A549 (cell line): ENCODE measurements at regions not wholly inside any gene's neighbourhood (a gene's known extent, or its start where the extent isn't known, plus 50 kb on each side); places are given as distances from the start of the nearest gene placed in this dataset.

ENCODE experiments used
- BHLHE40 ChIP-seq: IDR thresholded peaks from 2 replicates; pipeline ENCODE4 v1.6.1; 2012; ENCODE audit warnings: low read depth, low read length, inconsistent platforms
- CHD4 ChIP-seq: fragments of 200-600 bp; sonication (generic); IDR thresholded peaks from 2 replicates; pipeline ENCODE4 v1.6.1; 2016; ENCODE audit warnings: antibody characterized with exemption, mild to moderate bottlenecking, borderline replicate concordance
- EP300 ChIP-seq, 2 experiments: fragments of >200 bp; sonication (Bioruptor Twin); formaldehyde crosslinking; IDR thresholded peaks; 2 replicates in 1 of 2; 3 replicates in 1 of 2; pipeline ENCODE4 v1.6.1; 2016 to 2017
- POLR2A ChIP-seq: IDR thresholded peaks from 2 replicates; pipeline ENCODE4 v1.6.1; 2012; ENCODE audit warnings: mild to moderate bottlenecking, low read length
- RAD21 ChIP-seq, 2 experiments: fragments of >200 bp in 1 of 2; sonication (Bioruptor Twin) in 1 of 2; formaldehyde crosslinking in 1 of 2; IDR thresholded peaks in 1 of 2; conservative IDR thresholded peaks in 1 of 2; 2 replicates in 1 of 2; 3 replicates in 1 of 2; pipeline ENCODE4 v1.6.1; 2012 to 2018; ENCODE audit warnings: inconsistent platforms in 1 of 2
- RCOR1 ChIP-seq: fragments of 150-350 bp; IDR thresholded peaks from 2 replicates; pipeline ENCODE4 v1.6.1; 2014; ENCODE audit warnings: antibody characterized with exemption, low read length, low read depth
- SREBF2 ChIP-seq: fragments of 450-650 bp; IDR thresholded peaks from 2 replicates; pipeline ENCODE4 v1.6.1; 2014; ENCODE audit warnings: mild to moderate bottlenecking, moderate library complexity
- TF ChIP-seq, protein P1 (sequence below): fragments of >200 bp; sonication (Bioruptor Twin); formaldehyde crosslinking; IDR thresholded peaks from 3 replicates; pipeline ENCODE4 v1.5.1; 2016
- TF ChIP-seq, protein P2 (sequence below): fragments of 150-350 bp; IDR thresholded peaks from 2 replicates; pipeline ENCODE4 v1.6.1; 2014; ENCODE audit warnings: low read depth, mild to moderate bottlenecking, low read length
- TF ChIP-seq, protein P3 (sequence below): IDR thresholded peaks from 2 replicates; pipeline ENCODE4 v1.6.1; 2012
- TF ChIP-seq, protein P4 (sequence below): fragments of 450-650 bp; IDR thresholded peaks from 2 replicates; pipeline ENCODE4 v1.6.1; 2014; ENCODE audit warnings: antibody characterized with exemption

DNA sequence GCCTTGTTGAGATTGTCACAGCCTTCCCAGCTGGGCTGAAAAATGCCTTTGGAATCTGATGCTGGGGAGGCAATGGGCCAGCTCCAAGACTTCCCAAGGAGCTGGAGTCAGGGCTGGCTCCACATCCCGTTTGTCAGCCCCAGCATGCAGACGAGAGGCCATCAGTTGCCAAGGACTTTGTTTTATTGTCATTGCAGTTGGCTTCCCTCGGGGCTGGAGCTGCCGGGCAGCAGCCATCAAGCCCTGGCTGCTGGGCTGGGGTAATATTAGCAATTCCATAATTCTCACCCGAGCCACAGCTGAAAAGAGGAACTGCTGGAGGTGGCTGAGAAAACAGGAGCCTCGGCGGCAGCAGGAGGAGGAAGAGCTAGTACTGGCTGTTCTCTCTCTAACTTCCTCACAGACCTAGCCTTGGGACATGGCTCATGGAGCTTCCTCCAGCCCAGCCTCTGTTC is 182.5 kb downstream of the CDC5L start:
- TF ChIP-seq, protein P1, sequence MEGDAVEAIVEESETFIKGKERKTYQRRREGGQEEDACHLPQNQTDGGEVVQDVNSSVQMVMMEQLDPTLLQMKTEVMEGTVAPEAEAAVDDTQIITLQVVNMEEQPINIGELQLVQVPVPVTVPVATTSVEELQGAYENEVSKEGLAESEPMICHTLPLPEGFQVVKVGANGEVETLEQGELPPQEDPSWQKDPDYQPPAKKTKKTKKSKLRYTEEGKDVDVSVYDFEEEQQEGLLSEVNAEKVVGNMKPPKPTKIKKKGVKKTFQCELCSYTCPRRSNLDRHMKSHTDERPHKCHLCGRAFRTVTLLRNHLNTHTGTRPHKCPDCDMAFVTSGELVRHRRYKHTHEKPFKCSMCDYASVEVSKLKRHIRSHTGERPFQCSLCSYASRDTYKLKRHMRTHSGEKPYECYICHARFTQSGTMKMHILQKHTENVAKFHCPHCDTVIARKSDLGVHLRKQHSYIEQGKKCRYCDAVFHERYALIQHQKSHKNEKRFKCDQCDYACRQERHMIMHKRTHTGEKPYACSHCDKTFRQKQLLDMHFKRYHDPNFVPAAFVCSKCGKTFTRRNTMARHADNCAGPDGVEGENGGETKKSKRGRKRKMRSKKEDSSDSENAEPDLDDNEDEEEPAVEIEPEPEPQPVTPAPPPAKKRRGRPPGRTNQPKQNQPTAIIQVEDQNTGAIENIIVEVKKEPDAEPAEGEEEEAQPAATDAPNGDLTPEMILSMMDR, result no peak
- TF ChIP-seq, protein P2, sequence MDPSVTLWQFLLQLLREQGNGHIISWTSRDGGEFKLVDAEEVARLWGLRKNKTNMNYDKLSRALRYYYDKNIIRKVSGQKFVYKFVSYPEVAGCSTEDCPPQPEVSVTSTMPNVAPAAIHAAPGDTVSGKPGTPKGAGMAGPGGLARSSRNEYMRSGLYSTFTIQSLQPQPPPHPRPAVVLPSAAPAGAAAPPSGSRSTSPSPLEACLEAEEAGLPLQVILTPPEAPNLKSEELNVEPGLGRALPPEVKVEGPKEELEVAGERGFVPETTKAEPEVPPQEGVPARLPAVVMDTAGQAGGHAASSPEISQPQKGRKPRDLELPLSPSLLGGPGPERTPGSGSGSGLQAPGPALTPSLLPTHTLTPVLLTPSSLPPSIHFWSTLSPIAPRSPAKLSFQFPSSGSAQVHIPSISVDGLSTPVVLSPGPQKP, result no peak
- TF ChIP-seq RAD21 (conservative IDR thresholded peaks at IDR 0.05 in 1 of 2, IDR thresholded peaks at IDR 0.05 in 1 of 2), result no peak
- no peak for TF ChIP-seq BHLHE40
- TF ChIP-seq SREBF2, result no peak
- TF ChIP-seq, protein P3, sequence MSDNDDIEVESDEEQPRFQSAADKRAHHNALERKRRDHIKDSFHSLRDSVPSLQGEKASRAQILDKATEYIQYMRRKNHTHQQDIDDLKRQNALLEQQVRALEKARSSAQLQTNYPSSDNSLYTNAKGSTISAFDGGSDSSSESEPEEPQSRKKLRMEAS, result no peak
- no peak for TF ChIP-seq POLR2A
- no peak for TF ChIP-seq RCOR1
- TF ChIP-seq CHD4, result no peak
- TF ChIP-seq, protein P4, sequence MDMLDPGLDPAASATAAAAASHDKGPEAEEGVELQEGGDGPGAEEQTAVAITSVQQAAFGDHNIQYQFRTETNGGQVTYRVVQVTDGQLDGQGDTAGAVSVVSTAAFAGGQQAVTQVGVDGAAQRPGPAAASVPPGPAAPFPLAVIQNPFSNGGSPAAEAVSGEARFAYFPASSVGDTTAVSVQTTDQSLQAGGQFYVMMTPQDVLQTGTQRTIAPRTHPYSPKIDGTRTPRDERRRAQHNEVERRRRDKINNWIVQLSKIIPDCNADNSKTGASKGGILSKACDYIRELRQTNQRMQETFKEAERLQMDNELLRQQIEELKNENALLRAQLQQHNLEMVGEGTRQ, result no peak
- TF ChIP-seq EP300 (IDR thresholded peaks at IDR 0.05), result no peak
